ENCODE measurements at regions not wholly inside any gene's neighbourhood (a gene's known extent, or its start where the extent isn't known, plus 50 kb on each side); places are given as distances from the start of the nearest gene placed in this dataset.

DNA sequence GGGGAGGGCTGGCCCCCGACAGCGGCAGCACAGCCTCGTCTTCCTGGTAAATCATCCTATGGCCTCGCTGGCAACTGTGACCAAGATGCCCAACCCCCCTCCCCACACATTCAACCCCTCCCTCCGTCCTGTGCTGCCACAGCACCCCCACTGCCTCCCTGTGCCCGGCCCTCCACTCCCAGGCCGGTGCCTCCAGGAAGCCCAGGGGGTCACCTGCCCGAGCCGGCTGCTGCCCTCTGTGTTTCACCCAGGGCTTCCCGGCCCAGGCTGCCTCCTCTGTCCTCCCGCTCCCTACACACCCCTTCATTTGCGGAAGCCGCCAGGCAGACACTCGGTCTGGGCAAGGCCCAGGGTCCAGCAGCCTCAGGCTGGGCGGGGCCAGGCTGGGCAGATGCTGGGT lies 188.6 kb downstream of the RBFOX3 start:
- DNase-seq (ENCODE audit: low read depth in 2 of 2) = no peak

DNA sequence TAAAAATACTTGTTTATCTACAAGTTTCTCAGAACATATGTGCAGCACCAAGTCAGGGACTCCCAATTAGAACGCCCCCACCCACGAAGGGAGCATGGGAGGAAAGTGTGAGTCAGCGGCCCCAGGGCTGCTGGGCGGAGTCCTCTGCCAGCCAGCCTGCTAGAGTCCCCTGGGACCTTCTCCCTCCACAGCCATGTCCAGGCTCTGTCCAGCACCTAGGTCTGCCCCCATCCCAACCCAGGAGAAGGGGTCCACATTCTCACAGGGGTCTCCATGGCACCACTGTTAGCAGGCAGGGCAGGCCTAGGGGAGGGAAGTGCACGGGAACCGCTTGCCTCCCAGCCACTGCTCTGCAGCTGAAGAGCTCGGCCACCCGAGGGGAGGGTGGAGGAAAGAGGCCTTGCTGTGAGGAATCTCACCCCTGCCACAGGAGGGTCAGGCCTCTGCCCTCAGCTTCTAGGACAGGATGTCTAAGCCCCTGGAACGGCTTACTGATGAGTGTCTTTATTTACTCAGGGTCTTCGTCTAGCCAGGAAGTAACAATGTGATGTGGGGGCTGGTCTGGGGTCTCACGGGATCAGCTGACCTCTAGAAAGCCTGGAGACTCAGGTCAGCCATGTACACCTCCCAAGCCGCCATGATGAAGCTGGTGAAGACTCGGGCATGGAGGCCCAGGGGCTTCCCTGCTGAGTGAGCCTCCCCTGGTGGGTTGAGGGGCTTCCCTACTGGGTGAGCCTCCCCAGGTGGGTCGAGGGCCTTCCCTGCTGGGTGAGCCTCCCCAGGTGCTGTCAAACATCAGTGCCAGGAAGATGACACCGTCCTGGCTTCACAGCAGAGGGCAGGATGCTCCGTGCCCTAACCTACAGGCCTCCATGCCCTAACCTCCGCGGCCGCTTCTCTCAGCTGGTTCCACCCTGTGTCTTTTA lies 190.3 kb downstream of the RBFOX3 start:
- DNase-seq (ENCODE audit: low read depth in 2 of 2) = no peak

DNA sequence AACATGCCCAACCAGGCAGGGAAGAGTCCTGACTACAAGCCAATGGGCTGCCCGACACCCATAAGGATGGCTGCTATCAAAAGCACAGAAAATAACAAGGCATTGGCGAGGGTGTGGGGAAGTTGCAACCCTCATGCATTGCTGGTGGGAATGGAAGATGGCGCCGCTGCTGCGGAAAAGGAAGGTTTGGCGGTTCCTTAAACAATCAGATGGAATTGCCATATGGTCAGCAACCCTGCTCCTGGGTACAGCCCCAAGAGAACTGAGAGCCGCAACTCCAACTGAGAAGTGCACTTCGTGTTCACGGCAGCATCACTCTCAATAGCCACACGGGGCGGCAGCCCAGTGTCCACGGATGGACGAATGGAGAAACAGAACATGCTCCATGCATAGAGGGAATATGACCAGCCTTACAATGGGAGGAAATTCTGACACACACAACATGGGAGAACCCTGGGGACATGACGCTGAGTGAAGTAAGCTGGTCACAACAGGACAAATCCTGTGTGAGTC lies 193.3 kb downstream of the RBFOX3 start:
- DNase-seq (ENCODE audit: low read depth in 2 of 2) = no peak

DNA sequence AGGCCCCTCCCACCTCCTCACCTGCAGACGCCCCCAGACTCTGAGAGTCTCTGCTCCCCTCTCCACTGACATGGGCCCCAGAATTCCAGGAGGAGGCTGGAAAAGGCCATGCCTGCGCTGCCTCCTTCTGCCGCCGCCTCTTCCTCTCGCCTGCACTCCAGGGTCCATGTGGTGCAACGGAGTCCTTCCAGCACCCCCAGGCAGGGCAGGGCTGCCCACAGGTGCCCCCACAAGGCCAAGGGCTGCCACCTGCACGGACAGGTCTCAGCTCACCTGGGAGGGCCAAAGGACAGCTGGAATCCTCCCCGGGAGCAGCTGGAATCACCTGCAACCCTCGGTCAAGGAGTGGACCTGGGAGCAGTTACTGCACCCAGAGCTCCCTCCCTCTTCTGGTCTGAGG lies 194.9 kb downstream of the RBFOX3 start:
- no peak for DNase-seq (ENCODE audit: low read depth in 2 of 2)

DNA sequence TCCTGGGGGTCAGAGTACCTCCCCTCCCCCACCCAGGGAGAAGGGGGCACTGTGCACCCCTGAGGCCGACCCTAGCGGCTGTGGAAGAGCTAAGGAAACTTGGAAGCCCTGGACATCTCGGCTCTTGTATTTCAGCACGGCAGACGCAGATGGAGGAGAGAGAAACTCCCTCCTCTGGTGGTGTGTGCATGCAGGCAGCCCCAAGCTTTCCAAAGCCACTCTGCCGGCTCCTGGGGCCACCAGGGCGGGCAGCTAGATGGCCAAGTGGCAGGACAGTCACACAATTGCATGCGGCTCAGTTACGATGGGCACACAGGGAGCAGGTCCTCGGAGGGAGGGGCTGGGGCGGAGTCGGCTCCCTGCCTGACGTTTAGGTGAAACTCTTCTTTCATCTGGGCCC lies 195.5 kb downstream of the RBFOX3 start:
- DNase-seq (ENCODE audit: low read depth in 2 of 2) = no peak

DNA sequence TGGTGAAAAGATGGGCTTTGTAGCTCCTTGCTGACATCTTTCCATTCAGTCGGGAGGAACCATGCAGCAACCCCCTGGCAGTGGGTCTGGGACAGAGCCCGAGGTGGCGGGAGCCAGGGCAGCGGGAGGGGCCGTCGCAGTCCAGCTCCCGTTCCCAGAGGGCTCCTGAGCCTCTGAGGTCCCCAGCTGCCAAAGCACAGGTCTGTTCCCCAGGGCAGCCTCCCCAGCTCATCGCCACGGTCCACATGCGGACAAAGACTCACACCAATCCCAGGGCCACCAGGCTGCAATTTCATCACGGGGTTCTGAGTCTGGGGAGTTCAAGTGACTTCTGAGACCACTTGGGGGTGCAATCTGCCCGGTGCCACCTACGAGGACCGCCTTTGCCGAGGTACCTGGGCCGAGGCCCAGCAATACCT lies 196.0 kb downstream of the RBFOX3 start:
- DNase-seq (ENCODE audit: low read depth in 2 of 2) = no peak

DNA sequence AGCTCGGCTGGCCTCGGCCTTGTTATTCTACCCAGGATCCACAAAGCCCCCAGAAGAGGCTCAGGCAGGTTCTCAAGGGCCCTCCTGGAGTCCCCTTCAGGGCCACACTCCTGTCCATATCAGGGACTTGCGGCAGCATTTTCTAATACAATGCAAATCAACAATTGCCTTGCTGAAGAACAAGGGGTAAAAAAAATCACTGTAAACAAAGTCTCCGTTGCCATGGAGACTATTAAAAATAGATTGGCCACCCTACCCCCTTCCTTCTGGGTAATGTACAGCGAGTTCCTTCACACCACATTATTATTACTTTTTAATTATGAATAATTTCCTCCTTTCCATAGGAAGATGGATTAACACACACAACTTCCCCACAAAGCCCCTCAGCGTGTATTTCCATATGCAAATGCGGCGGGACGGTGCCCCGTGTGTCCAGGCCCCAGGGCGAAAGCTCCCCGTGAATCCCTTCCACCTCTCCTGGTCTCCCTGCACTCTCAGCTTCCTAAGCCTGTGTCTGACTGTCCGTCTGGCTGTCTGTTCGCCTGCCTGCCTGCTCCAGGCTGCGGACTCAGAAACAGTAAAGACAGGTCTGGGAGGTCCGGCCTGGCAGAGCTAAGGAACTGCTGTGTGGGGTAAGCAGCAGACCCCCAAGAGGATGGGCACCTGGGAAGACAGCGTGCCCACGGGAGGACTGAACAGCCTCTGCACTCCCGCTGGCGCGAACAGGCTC lies 196.6 kb downstream of the RBFOX3 start:
- DNase-seq (ENCODE audit: low read depth in 2 of 2) = no peak

DNA sequence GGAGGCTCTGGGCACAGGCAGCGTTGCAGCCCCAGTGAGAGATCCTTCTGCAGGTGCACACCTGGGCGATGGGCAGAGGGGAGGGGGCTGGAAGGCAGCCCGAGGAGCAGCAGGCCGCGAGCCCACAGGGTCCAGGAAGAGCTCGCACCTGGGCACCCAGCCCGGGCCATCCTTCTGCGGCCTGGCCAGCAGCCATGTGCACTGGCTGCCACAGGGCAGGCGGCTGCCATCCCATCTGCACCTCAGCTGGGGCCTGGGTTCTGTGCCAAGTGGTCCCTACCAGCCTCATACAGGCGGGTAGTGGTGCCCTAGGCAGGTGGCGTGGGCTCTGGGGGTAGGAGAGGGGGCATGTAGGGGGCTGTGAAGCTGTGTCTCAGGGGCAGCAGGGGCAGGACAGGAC lies 197.2 kb downstream of the RBFOX3 start:
- no peak for DNase-seq (ENCODE audit: low read depth in 2 of 2)

DNA sequence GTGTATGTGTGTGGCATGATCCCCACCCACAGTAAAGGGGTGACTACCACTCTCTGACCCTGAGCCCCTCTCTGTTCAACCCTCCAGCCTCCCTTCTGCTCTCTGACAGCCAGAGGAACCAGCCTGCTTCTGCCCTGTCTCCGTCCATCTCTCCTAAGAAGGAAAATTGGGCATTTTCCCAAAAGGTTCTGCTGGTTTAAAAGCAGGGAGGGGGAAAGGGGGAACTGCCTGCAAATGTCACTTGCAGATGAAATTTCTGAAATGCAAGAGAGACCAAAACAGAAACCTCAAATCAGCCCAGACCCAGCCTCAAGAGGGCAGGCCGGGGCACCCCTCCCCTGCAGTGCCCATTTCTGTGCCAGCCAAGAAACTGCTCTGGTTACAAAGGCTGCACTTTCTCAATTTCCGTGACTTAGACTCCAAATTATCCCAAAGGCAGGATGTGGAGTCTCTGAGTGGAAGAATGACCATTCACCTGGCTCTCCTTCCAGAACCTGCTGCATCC lies 197.9 kb downstream of the RBFOX3 start:
- no peak for DNase-seq (ENCODE audit: low read depth in 2 of 2)

DNA sequence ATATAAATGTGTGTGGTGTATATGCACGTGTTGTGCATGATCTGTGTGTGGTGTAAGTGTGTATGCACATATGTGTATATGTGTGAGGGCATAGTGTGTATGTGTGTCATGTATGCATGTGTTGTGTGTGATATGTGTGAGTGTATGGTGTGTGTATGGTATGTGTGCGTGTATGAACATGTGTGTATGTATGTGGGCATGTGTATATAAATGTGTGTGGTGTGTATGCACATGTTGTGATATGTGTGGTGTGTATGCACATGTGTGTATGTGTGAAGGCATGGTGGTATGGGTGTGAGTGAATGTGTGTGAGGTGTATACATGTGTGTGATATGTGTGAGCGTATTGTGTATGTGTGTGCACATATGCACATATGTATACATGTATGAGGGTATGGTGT lies 198.7 kb downstream of the RBFOX3 start:
- DNase-seq (ENCODE audit: low read depth in 2 of 2) = no peak

DNA sequence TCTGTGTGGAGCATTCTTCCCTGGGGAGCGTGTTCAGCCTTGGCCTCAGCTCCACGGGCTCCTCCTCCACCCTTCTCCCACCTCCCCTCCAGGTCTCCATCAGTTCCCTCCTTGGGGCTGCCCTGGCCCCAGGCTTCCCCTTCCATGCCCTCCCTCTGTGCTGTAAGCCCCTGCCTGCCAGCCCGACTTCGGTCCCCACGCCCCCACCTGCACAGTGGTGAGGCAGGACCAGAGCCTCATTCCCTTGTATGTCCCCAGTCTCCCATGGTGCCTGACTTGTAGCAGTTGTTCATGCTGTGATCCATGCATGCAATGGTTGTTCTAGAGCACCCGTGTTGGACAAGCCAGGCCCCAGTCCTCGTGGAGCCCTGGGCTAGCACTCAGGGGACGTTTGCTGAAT lies 199.4 kb downstream of the RBFOX3 start:
- DNase-seq (ENCODE audit: low read depth in 2 of 2) = no peak

DNA sequence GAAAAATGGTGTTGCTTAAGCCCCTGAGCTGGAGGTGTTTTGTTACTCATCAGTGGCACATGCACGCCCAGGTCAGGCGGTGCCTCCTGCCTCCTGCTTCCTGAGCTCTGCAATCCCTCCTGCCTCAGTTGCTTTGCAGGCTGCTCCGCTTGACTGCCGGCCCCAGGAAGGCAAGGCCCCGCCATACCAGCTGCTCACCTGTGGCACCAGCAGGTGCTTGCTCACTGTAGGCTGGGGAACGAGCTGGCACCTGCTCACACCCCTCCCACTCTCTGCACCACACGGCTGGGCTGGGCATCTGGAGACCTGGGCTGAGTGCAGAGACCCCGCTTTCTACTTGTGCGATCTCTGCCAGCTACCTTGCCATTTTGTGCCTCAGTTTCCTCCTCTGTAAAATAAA lies 200.2 kb downstream of the RBFOX3 start:
- no peak for DNase-seq (ENCODE audit: low read depth in 2 of 2)

DNA sequence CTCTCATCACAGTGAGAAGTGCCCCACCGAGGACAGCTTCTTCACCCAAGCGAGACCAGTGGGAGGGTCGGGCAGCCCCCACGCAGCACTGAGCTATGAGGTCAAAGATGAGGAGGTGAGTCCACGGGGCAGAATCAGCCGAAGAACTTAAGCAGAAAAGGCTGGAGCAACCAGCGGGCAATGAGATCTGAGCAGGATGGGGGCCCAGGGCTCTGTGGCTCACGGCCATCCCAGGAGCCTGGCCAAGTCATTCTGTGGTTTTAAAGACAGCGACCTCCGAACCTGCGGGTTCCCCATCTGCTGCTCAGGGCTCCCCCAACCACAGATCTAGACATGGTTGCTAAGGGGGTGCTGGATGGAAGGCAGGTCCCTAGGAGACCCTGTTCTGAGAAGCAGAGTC lies 202.6 kb downstream of the RBFOX3 start:
- DNase-seq (ENCODE audit: low read depth in 2 of 2) = no peak

DNA sequence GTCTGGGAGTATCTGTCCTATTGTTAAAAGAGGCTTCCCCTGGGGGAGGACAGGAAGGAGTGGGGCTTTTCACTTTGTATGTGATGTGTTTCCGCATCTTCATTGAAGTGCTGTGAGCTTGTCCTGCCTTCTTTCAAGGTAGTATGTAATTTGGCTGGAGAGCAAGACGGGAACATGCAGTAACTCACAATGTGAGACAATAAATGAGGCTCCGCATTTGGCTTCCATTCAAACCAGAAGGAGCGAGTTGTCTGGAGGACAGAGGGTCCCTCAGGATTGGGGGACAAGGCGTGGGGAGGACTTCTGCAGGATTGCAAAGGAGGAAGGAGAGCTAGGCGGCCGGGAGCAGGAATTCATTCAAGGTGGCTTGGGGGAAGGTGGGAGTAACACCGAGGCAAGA lies 203.5 kb downstream of the RBFOX3 start:
- no peak for DNase-seq (ENCODE audit: low read depth in 2 of 2)

DNA sequence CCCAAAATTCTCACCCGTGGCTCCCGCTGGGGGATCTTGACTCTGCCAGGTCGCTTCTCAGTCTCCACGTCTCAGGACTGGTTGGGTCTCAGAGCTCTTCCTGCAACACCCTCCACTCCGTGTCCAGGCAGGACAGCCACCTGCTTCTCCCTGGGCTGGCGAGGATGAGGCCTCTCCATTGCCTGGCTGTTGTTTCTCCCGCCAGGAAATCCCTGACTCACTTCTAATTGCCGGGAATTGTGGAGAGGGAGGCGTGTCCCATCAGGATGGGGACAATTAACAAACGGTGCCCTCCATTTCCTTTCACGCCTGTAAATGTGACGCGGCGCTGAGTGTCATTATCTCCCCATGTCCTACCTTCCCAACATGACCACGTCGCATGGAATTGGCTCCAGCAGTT lies 204.5 kb downstream of the RBFOX3 start:
- DNase-seq (ENCODE audit: low read depth in 2 of 2) = no peak

DNA sequence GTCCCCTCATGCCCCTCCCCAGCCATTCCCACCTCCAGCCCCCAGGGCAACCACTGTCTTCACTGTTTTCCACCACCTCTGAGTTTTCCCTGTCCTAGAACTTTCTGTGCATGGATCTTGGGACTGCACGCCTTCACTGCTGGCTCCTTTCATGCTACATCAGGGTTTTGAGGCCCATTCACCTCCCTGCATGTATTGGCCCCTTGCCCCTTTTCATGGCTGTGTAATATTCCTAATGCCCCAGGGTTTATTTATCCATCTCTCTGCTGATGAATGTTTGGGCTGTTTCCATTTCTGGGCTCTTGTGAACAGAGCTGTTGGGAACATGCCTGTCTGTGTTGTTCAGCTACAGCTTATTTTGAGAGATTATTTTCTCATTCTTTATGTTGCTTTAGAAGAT lies 205.0 kb downstream of the RBFOX3 start:
- no peak for DNase-seq (ENCODE audit: low read depth in 2 of 2)

DNA sequence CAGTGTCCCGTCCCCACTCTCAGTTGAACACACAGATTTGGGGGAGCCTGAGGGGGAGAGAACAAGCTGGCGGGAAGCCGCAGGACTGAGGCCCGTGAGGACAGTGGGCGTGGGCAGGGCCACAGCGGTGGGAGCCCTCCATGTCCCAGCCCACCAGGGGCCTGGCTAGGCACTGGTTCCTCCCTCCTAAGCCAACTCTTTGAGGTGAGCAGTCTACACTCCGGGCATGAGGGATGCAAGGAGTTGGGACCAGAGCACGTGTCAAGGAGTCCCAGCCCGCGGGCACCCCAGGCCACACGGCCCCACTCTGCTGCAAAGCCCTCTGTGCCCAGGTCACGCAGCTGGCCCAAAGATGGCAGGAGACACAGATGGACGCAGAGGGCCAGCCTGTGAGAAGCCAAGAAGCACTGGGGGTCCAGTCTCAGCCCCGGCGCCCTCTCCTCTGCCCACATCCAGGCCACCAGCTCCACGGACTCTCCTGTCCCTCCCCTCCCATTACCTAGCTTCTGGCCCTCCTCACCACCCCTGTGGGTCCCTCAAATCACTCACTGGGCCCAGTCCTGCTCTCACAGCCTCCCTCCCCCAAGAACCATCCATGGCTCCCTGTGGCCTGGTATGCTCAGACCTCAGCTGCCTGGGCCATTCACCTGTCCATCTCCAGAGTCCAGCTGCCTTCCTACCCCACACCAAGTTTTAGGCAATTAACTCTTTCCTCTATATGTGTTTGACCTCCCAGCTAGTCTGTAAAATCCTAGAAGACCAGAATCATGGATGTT lies 206.5 kb downstream of the RBFOX3 start:
- no peak for DNase-seq (ENCODE audit: low read depth in 2 of 2)

DNA sequence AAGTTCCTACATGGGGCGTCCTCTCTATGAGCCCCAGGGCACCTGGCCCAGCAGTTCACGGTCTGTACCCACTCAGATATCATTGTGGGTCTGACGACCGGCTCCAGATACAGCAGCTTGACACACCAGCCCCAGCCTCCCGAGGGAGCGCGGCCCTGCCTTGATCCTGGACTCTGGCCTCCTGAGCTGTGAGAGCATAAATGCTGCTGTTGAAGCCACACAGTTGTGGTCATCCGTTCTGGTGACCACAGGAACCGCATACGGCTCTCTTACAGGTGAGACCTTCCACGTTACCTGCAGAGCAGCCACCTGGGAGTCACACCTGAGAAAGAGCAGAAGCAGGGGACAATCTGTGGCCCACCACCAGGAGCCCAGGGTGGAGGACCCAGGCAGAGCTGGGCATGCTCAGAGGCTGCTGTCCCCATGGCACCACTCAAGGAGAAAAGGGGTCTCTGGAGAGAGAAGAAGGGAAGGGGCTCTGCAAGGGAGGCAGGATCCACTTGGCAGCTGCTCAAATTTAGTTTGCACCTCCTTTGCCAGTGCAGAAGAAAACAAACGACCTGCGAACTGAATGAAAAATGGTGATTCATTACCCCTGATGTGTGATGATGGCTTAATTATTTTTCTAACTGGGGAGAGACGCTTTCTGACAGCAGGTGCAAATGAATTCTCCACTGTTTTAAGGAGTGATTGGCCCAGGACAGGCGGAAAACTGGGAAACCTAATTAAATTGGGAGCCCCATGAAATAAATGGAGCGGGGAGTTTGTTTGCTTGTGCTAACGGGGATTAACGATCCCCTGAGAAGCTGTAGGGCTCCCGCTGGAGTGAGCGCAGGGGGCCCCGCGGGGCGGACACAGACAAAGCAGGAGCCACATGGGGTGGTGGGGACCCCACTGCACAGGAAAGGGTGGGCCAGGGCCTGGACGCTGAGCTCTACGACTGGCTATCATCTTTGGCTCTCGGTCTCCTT lies 208.9 kb downstream of the RBFOX3 start:
- no peak for DNase-seq (ENCODE audit: low read depth in 2 of 2)

DNA sequence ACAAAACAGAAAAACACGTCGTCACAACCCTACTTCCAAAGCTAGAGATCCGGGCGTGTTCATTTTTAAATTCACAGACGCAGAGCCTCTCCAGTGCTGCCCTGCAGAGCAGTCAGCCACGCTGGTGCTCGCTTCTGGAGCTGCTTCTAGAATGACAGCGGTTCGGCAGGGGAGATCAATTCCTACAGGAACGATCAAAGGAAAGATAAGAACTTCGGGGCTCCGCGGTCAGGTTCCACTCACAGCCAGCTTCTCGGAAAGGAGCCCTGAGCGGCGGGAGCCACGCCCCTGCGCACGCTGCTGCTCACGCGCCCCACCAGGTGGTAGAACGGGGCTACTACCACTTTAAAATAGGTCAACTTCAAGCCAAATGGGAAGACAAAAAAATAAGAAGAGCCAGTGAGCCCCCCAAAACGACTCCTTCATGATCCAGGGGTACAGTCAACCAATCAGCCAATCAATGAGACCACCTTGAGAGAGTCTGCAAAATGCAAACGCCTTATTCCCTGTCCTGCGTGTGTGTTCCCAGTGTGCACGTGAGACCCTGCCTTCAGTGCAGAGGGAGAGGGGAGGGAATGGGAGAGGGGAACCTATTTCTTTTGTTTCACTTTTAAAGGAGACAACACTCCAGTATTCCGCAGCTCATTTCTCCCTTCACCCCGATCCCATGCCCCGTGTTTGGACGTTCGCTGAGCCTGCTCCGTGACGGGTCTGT lies 209.7 kb downstream of the RBFOX3 start:
- DNase-seq (ENCODE audit: low read depth in 2 of 2) = peak; percentile 47 to 56

DNA sequence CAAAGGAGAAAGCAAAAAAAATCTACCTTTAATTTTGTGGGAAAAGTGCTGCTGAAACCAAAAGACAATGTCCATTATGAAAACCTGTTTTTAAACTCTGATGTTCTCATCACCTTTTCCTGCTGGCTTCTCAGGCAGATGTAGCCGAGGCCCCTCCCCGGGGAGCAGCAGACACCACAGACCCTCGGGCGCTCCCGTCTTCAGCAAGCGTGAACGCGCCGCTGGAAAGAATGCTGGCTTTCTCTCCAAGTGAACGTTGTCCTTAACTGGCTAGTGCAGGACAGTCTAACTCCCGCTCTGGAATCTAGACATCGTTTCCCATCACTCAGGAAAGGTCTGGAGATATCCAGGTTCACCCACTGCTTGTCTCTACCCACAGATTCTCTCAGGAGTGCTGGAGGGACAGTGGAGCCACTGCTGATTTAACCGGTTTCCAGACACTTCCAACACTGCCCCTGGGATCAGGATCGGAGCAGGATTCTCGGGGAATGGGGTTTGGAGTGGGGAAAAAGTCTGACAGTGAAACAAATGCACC lies 211.2 kb downstream of the RBFOX3 start:
- DNase-seq (ENCODE audit: low read depth in 2 of 2) = no peak

Data from stimulated activated CD8-positive, alpha-beta memory T cell treated with anti-CD3 and anti-CD28 coated beads, Interleukin-2, amount 100 ng/mL, for 1 hour (primary cell).